GM12878 (cell line): ENCODE measurements at regions not wholly inside any gene's neighbourhood (a gene's known extent, or its start where the extent isn't known, plus 50 kb on each side); places are given as distances from the start of the nearest gene placed in this dataset.

Experiments used
- ATAC-seq: fragments of 200-7000 bp; cut with Tn5 transposase; 3 replicates; pipeline ENCODE4 v1.9.1; 2020; ENCODE audit warnings: mild to moderate bottlenecking, moderate library complexity
- BruUV-seq: library from RNA; stranded (reverse); fragments of 400-500 nt; replicated peaks from 2 replicates; lab custom pipeline; 2021; lab: Mats Ljungman, UMichigan
- CTCF ChIA-PET: fragments of 300-600 bp; sonication (Branson Sonifier 250); formaldehyde crosslinking; extraction: SDS; loops from one replicate; lab custom pipeline; 2021; ENCODE audit warnings: inconsistent platforms; lab: Yijun Ruan, JAX
- POLR2A ChIA-PET: fragments of 350-600 bp; formaldehyde crosslinking; extraction: SDS; loops from one replicate; lab custom pipeline; 2021; ENCODE audit warnings: inconsistent platforms; lab: Charles Lee
- RAD21 ChIA-PET: fragments of 300-600 bp; sonication (Branson Sonifier 250); formaldehyde crosslinking; loops from one replicate; lab custom pipeline; 2023; ENCODE audit warnings: antibody characterized with exemption; ENCODE audit not compliant: unreplicated experiment; lab: Charles Lee
- SMC1A ChIA-PET: fragments of 300-600 bp; sonication (Branson Sonifier 250); formaldehyde crosslinking; loops from one replicate; lab custom pipeline; 2023; ENCODE audit not compliant: unreplicated experiment, uncharacterized antibody; lab: Charles Lee
- DNase-seq: peaks from one replicate; pipeline ENCODE4 v3.0.0-alpha.2; 2011; ENCODE audit warnings: low read depth, low spot score
- FAIRE-seq: peaks from 3 replicates; lab custom pipeline; 2011; peaks lifted over from hg19 to GRCh38; lab: Jason Lieb, UNC
- H2AFZ ChIP-seq: 2 replicates; pipeline ENCODE4 v1.6.0; 2011; ENCODE audit warnings: low read depth, low read length, control low read depth; ENCODE audit not compliant: control insufficient read depth
- H3K27ac ChIP-seq: 2 replicates; pipeline ENCODE4 v1.5.1; 2011; ENCODE audit warnings: control low read depth; ENCODE audit not compliant: control insufficient read depth, insufficient read depth
- H3K27me3 ChIP-seq, 2 experiments: replicated peaks in 1 of 2; 2 replicates each; pipeline versions ENCODE4 v1.6.0 to v1.6.1; 2011; ENCODE audit warnings: low read length in 1 of 2; ENCODE audit not compliant: control insufficient read depth in 2 of 2, insufficient read depth in 2 of 2
- H3K36me3 ChIP-seq, 2 experiments: 2 replicates each; pipeline ENCODE4 v1.5.1; 2011; ENCODE audit warnings: low read length in 1 of 2; ENCODE audit not compliant: control insufficient read depth in 2 of 2, insufficient read depth in 2 of 2
- H3K4me1 ChIP-seq: 2 replicates; pipeline ENCODE4 v1.6.1; 2011; ENCODE audit warnings: mild to moderate bottlenecking, low read length, moderate library complexity, mixed read lengths; ENCODE audit not compliant: control insufficient read depth, insufficient read depth
- H3K4me2 ChIP-seq: 2 replicates; pipeline ENCODE4 v1.6.0; 2011; ENCODE audit warnings: control low read depth; ENCODE audit not compliant: control insufficient read depth, insufficient read depth
- H3K4me3 ChIP-seq: fragments of 200-600 bp; sonication (generic); 2 replicates; pipeline ENCODE4 v1.5.1; 2016
- H3K79me2 ChIP-seq: 2 replicates; pipeline ENCODE4 v1.6.0; 2011; ENCODE audit warnings: low read length; ENCODE audit not compliant: control insufficient read depth, insufficient read depth
- H3K9ac ChIP-seq: 2 replicates; pipeline ENCODE4 v1.8.0; 2011; ENCODE audit warnings: low read length, control low read depth, mixed read lengths; ENCODE audit not compliant: control insufficient read depth, insufficient read depth
- H3K9me3 ChIP-seq: replicated peaks from 3 replicates; pipeline ENCODE4 v1.5.1; 2011; ENCODE audit warnings: mild to moderate bottlenecking, low read length; ENCODE audit not compliant: control insufficient read depth, insufficient read depth
- H4K20me1 ChIP-seq: 2 replicates; pipeline ENCODE4 v1.6.0; 2011; ENCODE audit not compliant: control insufficient read depth, insufficient read depth
- CHD2 ChIP-seq: IDR thresholded peaks from 2 replicates; pipeline ENCODE4 v1.6.1; 2011; ENCODE audit warnings: low read depth, low read length, improper control_type of control experiment, borderline replicate concordance
- NFXL1 ChIP-seq: fragments of 450-650 bp; IDR thresholded peaks from 2 replicates; pipeline ENCODE4 v1.6.1; 2017; ENCODE audit warnings: antibody characterized with exemption, mild to moderate bottlenecking, borderline replicate concordance
- NR2C2 ChIP-seq: IDR thresholded peaks from 2 replicates; pipeline ENCODE4 v1.6.1; 2011; ENCODE audit warnings: borderline replicate concordance, low read depth; ENCODE audit not compliant: control insufficient read depth, insufficient read length
- WGBS: methylation state at CpG from one replicate; pipeline ENCODE4 v1.1.6; 2016; ENCODE audit warnings: low lambda C conversion rate; ENCODE audit not compliant: insufficient replicate concordance, insufficient coverage; ENCODE audit errors: missing lambda C conversion rate; 5-methylcytosine and 5-hydroxymethylcytosine counted together
- in situ Hi-C: fragments of 300-500 bp; cut with MboI; formaldehyde crosslinking; loops from 9 replicates; pipeline ENCODE4 v1.14.3; 2018; ENCODE audit warnings: mixed read lengths
- intact Hi-C: fragments of 100-400 bp; cut with micrococcal nuclease; formaldehyde crosslinking; loops from one replicate; pipeline ENCODE4 v1.14.2; 2022; ENCODE audit not compliant: unreplicated experiment
- TF ChIP-seq, protein P1 (sequence below): fragments of 450-650 bp; IDR thresholded peaks from 2 replicates; pipeline ENCODE4 v1.6.1; 2016; ENCODE audit warnings: mild to moderate bottlenecking, moderate library complexity, borderline replicate concordance

DNA sequence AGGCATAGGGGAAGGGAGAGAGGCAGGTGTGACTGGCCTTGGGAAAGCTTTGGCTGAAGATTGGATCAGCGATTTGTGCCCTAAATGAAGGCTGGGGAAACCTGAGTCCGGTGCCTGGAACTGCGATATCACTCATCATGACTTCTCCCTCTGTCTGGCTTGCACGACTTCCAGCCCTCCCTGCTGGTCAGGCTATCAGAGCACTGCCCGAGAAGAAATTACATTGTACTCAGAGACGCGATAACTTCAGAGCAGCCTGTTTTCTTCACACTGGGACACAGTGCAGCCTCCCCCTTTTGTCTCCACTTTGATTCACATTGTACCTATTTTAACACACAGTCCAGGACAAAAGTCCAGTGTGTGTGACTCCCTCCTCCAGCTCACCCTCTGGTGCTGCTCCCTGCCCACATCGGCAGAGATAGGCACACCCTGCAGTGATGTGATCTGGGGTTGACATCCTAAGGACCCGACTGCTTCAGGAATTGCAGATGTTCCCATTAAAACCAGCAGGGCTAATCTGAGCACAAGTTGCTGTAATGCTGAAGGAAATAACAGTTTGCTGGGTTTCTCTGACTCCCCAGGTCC is 62.1 kb upstream of the CADM1 start:
- no peak overlapping the region for H3K4me3 ChIP-seq
- no peaks in the 10 kb centered on the region for H3K9me3 ChIP-seq
- WGBS: 31% methylated on average over 8 of the region's 9 CpGs
- H3K36me3 ChIP-seq: no peaks in the 10 kb centered on the region
- no peaks in the 10 kb centered on the region for H3K79me2 ChIP-seq
- TF ChIP-seq NR2C2 (no peak), NFXL1 (no peak), CHD2 (no peak)
- TF ChIP-seq, protein P1, sequence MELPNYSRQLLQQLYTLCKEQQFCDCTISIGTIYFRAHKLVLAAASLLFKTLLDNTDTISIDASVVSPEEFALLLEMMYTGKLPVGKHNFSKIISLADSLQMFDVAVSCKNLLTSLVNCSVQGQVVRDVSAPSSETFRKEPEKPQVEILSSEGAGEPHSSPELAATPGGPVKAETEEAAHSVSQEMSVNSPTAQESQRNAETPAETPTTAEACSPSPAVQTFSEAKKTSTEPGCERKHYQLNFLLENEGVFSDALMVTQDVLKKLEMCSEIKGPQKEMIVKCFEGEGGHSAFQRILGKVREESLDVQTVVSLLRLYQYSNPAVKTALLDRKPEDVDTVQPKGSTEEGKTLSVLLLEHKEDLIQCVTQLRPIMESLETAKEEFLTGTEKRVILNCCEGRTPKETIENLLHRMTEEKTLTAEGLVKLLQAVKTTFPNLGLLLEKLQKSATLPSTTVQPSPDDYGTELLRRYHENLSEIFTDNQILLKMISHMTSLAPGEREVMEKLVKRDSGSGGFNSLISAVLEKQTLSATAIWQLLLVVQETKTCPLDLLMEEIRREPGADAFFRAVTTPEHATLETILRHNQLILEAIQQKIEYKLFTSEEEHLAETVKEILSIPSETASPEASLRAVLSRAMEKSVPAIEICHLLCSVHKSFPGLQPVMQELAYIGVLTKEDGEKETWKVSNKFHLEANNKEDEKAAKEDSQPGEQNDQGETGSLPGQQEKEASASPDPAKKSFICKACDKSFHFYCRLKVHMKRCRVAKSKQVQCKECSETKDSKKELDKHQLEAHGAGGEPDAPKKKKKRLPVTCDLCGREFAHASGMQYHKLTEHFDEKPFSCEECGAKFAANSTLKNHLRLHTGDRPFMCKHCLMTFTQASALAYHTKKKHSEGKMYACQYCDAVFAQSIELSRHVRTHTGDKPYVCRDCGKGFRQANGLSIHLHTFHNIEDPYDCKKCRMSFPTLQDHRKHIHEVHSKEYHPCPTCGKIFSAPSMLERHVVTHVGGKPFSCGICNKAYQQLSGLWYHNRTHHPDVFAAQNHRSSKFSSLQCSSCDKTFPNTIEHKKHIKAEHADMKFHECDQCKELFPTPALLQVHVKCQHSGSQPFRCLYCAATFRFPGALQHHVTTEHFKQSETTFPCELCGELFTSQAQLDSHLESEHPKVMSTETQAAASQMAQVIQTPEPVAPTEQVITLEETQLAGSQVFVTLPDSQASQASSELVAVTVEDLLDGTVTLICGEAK: no peak
- ChIA-PET RAD21 (no interaction called here), POLR2A (interaction anchor here (0.7 kb wide), 1 partner anchor 15 kb away, joined by 3 read pairs; no protein-coding TSS in a partner anchor), SMC1A (no interaction called here), CTCF (no interaction called here)
- intact Hi-C loops (no loop called here), in situ Hi-C loops (no loop called here)
- BruUV-seq: no TSS peak
- no peaks in the 10 kb centered on the region for H3K4me1 ChIP-seq
- H3K4me2 ChIP-seq: no peak overlapping the region
- DNase-seq (no peak), ATAC-seq (no peak), FAIRE-seq (no peak)
- H3K27ac ChIP-seq: no peak overlapping the region
- H3K9ac ChIP-seq: no peak overlapping the region
- H3K27me3 ChIP-seq: peaks cover 0 to 3% of the 10 kb centered on the region in 2 experiments; a peak in 2 of 4 replicates
- no peak overlapping the region for H2AFZ ChIP-seq
- no peaks in the 10 kb centered on the region for H4K20me1 ChIP-seq
